Stomach (tissue), 4 donors: ENCODE measurements at regions not wholly inside any gene's neighbourhood (a gene's known extent, or its start where the extent isn't known, plus 50 kb on each side); places are given as distances from the start of the nearest gene placed in this dataset.

Source experiments
- EP300 ChIP-seq: sonication (generic); formaldehyde crosslinking; IDR thresholded peaks from one replicate; pipeline ENCODE4 v1.6.1; 2017; ENCODE audit warnings: antibody characterized with exemption
- TF ChIP-seq, protein P1 (sequence below), 7 experiments: fragments of 450-650 bp in 4 of 7; fragments of 200-600 bp in 3 of 7; sonication (generic) in 3 of 7; IDR thresholded peaks; one replicate each; pipeline ENCODE4 v1.5.1; 2016 to 2019; ENCODE audit warnings: antibody characterized with exemption in 7 of 7, control low read depth in 2 of 7, mild to moderate bottlenecking in 1 of 7

GRCh38 chr1:14369526-14370213, 228.8 kb upstream of the KAZN start:
- TF ChIP-seq EP300, result no peak
- TF ChIP-seq, protein P1, sequence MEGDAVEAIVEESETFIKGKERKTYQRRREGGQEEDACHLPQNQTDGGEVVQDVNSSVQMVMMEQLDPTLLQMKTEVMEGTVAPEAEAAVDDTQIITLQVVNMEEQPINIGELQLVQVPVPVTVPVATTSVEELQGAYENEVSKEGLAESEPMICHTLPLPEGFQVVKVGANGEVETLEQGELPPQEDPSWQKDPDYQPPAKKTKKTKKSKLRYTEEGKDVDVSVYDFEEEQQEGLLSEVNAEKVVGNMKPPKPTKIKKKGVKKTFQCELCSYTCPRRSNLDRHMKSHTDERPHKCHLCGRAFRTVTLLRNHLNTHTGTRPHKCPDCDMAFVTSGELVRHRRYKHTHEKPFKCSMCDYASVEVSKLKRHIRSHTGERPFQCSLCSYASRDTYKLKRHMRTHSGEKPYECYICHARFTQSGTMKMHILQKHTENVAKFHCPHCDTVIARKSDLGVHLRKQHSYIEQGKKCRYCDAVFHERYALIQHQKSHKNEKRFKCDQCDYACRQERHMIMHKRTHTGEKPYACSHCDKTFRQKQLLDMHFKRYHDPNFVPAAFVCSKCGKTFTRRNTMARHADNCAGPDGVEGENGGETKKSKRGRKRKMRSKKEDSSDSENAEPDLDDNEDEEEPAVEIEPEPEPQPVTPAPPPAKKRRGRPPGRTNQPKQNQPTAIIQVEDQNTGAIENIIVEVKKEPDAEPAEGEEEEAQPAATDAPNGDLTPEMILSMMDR (IDR thresholded peaks at IDR 0.05), result no peak
